ENCODE measurements at regions not wholly inside any gene's neighbourhood (a gene's known extent, or its start where the extent isn't known, plus 50 kb on each side); places are given as distances from the start of the nearest gene placed in this dataset.

- no peaks in the 10 kb centered on the region for H3K36me3 ChIP-seq (ENCODE audit: control insufficient read depth, insufficient read depth, low read length)
- no peaks in the 10 kb centered on the region for H3K4me1 ChIP-seq (ENCODE audit: control insufficient read depth, insufficient read depth, low read length)
- H3K27ac ChIP-seq (ENCODE audit: low read length), result no peak overlapping the region
- H3K9me3 ChIP-seq (ENCODE audit: control insufficient read depth, insufficient read depth, low read depth, low read length), result no peaks in the 10 kb centered on the region
- CTCF ChIA-PET, result no interaction called here
- in situ Hi-C loops (cut with HindIII; ENCODE audit: low pct_unique_long_range_greater_than_20kb, low sequenced_read_pairs) (no loop called here), intact Hi-C loops (cut with micrococcal nuclease; ENCODE audit: unreplicated experiment) (no loop called here)
- no peak for ATAC-seq
- no peak overlapping the region for H3K4me3 ChIP-seq (ENCODE audit: low read depth in 2 of 2, low read length in 2 of 2)
- POLR2A ChIA-PET, result no interaction called here
- H3K27me3 ChIP-seq (ENCODE audit: control insufficient read depth, insufficient read depth, low read length), result no peaks in the 10 kb centered on the region
- TF ChIP-seq POLR2AphosphoS5 (IDR thresholded peaks at IDR 0.05; ENCODE audit: low read depth, low read length) (no peak), TCF7L2 (IDR thresholded peaks at IDR 0.05; ENCODE audit: low read depth, low read length) (no peak), SIN3A (IDR thresholded peaks at IDR 0.05; ENCODE audit: borderline replicate concordance, insufficient read depth, low read depth, low read length) (no peak)
- TF ChIP-seq, protein P1, sequence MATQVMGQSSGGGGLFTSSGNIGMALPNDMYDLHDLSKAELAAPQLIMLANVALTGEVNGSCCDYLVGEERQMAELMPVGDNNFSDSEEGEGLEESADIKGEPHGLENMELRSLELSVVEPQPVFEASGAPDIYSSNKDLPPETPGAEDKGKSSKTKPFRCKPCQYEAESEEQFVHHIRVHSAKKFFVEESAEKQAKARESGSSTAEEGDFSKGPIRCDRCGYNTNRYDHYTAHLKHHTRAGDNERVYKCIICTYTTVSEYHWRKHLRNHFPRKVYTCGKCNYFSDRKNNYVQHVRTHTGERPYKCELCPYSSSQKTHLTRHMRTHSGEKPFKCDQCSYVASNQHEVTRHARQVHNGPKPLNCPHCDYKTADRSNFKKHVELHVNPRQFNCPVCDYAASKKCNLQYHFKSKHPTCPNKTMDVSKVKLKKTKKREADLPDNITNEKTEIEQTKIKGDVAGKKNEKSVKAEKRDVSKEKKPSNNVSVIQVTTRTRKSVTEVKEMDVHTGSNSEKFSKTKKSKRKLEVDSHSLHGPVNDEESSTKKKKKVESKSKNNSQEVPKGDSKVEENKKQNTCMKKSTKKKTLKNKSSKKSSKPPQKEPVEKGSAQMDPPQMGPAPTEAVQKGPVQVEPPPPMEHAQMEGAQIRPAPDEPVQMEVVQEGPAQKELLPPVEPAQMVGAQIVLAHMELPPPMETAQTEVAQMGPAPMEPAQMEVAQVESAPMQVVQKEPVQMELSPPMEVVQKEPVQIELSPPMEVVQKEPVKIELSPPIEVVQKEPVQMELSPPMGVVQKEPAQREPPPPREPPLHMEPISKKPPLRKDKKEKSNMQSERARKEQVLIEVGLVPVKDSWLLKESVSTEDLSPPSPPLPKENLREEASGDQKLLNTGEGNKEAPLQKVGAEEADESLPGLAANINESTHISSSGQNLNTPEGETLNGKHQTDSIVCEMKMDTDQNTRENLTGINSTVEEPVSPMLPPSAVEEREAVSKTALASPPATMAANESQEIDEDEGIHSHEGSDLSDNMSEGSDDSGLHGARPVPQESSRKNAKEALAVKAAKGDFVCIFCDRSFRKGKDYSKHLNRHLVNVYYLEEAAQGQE (IDR thresholded peaks at IDR 0.05; ENCODE audit: insufficient read depth in 1 of 2, low read depth in 2 of 2, low read length in 1 of 2), result no peak
- BruUV-seq (replicated peaks), result no TSS peak
- no peak for DNase-seq (ENCODE audit: low read depth, low spot score)
These were observed 80.9 kb upstream of the ADAMTS5 start for GRCh38 chr21:27047658-27048314.

- H3K27ac ChIP-seq (ENCODE audit: low read length), result no peak overlapping the region
- POLR2A ChIA-PET, result no interaction called here
- no peak for ATAC-seq
- no peak overlapping the region for H3K4me3 ChIP-seq (ENCODE audit: low read depth in 2 of 2, low read length in 2 of 2)
- in situ Hi-C loops (cut with HindIII; ENCODE audit: low pct_unique_long_range_greater_than_20kb, low sequenced_read_pairs), result no loop called here
- H3K9me3 ChIP-seq (ENCODE audit: control insufficient read depth, insufficient read depth, low read depth, low read length), result no peaks in the 10 kb centered on the region
- TF ChIP-seq SIN3A (IDR thresholded peaks at IDR 0.05; ENCODE audit: borderline replicate concordance, insufficient read depth, low read depth, low read length) (no peak), POLR2AphosphoS5 (IDR thresholded peaks at IDR 0.05; ENCODE audit: low read depth, low read length) (no peak), TCF7L2 (IDR thresholded peaks at IDR 0.05; ENCODE audit: low read depth, low read length) (no peak)
- TF ChIP-seq, protein P2, sequence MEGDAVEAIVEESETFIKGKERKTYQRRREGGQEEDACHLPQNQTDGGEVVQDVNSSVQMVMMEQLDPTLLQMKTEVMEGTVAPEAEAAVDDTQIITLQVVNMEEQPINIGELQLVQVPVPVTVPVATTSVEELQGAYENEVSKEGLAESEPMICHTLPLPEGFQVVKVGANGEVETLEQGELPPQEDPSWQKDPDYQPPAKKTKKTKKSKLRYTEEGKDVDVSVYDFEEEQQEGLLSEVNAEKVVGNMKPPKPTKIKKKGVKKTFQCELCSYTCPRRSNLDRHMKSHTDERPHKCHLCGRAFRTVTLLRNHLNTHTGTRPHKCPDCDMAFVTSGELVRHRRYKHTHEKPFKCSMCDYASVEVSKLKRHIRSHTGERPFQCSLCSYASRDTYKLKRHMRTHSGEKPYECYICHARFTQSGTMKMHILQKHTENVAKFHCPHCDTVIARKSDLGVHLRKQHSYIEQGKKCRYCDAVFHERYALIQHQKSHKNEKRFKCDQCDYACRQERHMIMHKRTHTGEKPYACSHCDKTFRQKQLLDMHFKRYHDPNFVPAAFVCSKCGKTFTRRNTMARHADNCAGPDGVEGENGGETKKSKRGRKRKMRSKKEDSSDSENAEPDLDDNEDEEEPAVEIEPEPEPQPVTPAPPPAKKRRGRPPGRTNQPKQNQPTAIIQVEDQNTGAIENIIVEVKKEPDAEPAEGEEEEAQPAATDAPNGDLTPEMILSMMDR (IDR thresholded peaks at IDR 0.05), result no peak
- TF ChIP-seq, protein P1 (IDR thresholded peaks at IDR 0.05; ENCODE audit: insufficient read depth in 1 of 2, low read depth in 2 of 2, low read length in 1 of 2), result no peak
- H3K36me3 ChIP-seq (ENCODE audit: control insufficient read depth, insufficient read depth, low read length), result no peaks in the 10 kb centered on the region
- H3K4me1 ChIP-seq (ENCODE audit: control insufficient read depth, insufficient read depth, low read length), result no peaks in the 10 kb centered on the region
- CTCF ChIA-PET, result no interaction called here
- no TSS peak for BruUV-seq (replicated peaks)
- DNase-seq (ENCODE audit: low read depth, low spot score), result no peak
- intact Hi-C loops (cut with micrococcal nuclease; ENCODE audit: unreplicated experiment), result no loop called here
- no peaks in the 10 kb centered on the region for H3K27me3 ChIP-seq (ENCODE audit: control insufficient read depth, insufficient read depth, low read length)
These were observed 80.4 kb upstream of the ADAMTS5 start for GRCh38 chr21:27047283-27047657.
